HEK293T (cell line): ENCODE measurements at regions not wholly inside any gene's neighbourhood (a gene's known extent, or its start where the extent isn't known, plus 50 kb on each side); places are given as distances from the start of the nearest gene placed in this dataset.

Experiments
- FOXA1 ChIP-seq: fragments of 450-650 bp; IDR thresholded peaks from 2 replicates; pipeline ENCODE4 v1.6.1; 2016; ENCODE audit warnings: mild to moderate bottlenecking
- NFRKB ChIP-seq: fragments of 450-650 bp; IDR thresholded peaks from 2 replicates; pipeline ENCODE4 v1.6.1; 2016; ENCODE audit warnings: mild to moderate bottlenecking, moderate library complexity
- ZNF384 ChIP-seq: fragments of 450-650 bp; IDR thresholded peaks from 2 replicates; pipeline ENCODE4 v1.6.1; 2016

- TF ChIP-seq ZNF384, result no peak
- TF ChIP-seq FOXA1, result no peak
- TF ChIP-seq NFRKB, result no peak
Observed at GRCh38 chr6:156564127-156564806, 212.9 kb upstream of the ARID1B start.
